Stomach (tissue), 8 donors: ENCODE measurements at regions not wholly inside any gene's neighbourhood (a gene's known extent, or its start where the extent isn't known, plus 50 kb on each side); places are given as distances from the start of the nearest gene placed in this dataset.

Experiments
- DNase-seq, 2 donors: peaks; one replicate each; pipeline versions ENCODE4 v3.0.0 to v3.0.0-alpha.2; 2013 to 2019
- H3K27ac ChIP-seq, 5 donors: fragments of 200-600 bp in 4 of 5; sonication (generic) in 4 of 5; one replicate each; pipeline ENCODE4 v1.5.1; 2013 to 2019; ENCODE audit warnings: mild to moderate bottlenecking in 1 of 5, moderate library complexity in 1 of 5
- H3K27me3 ChIP-seq, 3 donors: fragments of 200-600 bp; sonication (generic); one replicate each; pipeline ENCODE4 v1.5.1; 2017 to 2019; ENCODE audit warnings: mixed run types in 1 of 3
- H3K36me3 ChIP-seq, 4 donors: fragments of 200-600 bp; sonication (generic); 1 replicate in 3 of 4; 2 replicates in 1 of 4; pipeline ENCODE4 v1.5.1; 2016 to 2019
- H3K4me1 ChIP-seq, 4 donors: fragments of 200-600 bp; sonication (generic); one replicate each; pipeline ENCODE4 v1.5.1; 2016 to 2019
- H3K4me3 ChIP-seq, 4 donors: fragments of 200-600 bp; sonication (generic) in 3 of 4; one replicate each; pipeline ENCODE4 v1.5.1; 2016 to 2019; ENCODE audit warnings: mild to moderate bottlenecking in 1 of 4
- H3K9me3 ChIP-seq, 4 donors: fragments of 200-600 bp; sonication (generic); one replicate each; pipeline ENCODE4 v1.5.1; 2016 to 2019
- EP300 ChIP-seq: sonication (generic); formaldehyde crosslinking; IDR thresholded peaks from one replicate; pipeline ENCODE4 v1.6.1; 2017; ENCODE audit warnings: antibody characterized with exemption
- POLR2A ChIP-seq, 4 donors: fragments of 450-650 bp; IDR thresholded peaks; one replicate each; pipeline ENCODE4 v1.6.1; 2016; ENCODE audit warnings: antibody characterized with exemption in 4 of 4, control low read depth in 2 of 4, mild to moderate bottlenecking in 1 of 4, moderate library complexity in 1 of 4
- POLR2AphosphoS5 ChIP-seq, 3 donors: sonication (generic); formaldehyde crosslinking; IDR thresholded peaks; one replicate each; pipeline ENCODE4 v1.6.1; 2016; ENCODE audit warnings: antibody characterized with exemption in 3 of 3
- WGBS, 5 donors: extraction: QIAGEN DNeasy Blood & Tissue Kit in 3 of 5; methylation state at CpG; one replicate each; pipeline versions ENCODE4 v1.1.5 to v1.1.7; 2013 to 2018; 5-methylcytosine and 5-hydroxymethylcytosine counted together
- intact Hi-C: fragments of 100-400 bp; cut with DNase I; formaldehyde crosslinking; loops from one replicate; pipeline ENCODE4 v1.15.1; 2023; ENCODE audit warnings: low total_unique reads
- TF ChIP-seq, protein P1 (sequence below), 7 experiments: fragments of 450-650 bp in 4 of 7; fragments of 200-600 bp in 3 of 7; sonication (generic) in 3 of 7; IDR thresholded peaks; one replicate each; pipeline ENCODE4 v1.5.1; 2016 to 2019; ENCODE audit warnings: antibody characterized with exemption in 7 of 7, control low read depth in 2 of 7, mild to moderate bottlenecking in 1 of 7
- donor health status: healthy with polysubstance abuse.
- donor health status: Bipolar disorder and iron deficiency.
- donor health status: healthy.

DNA sequence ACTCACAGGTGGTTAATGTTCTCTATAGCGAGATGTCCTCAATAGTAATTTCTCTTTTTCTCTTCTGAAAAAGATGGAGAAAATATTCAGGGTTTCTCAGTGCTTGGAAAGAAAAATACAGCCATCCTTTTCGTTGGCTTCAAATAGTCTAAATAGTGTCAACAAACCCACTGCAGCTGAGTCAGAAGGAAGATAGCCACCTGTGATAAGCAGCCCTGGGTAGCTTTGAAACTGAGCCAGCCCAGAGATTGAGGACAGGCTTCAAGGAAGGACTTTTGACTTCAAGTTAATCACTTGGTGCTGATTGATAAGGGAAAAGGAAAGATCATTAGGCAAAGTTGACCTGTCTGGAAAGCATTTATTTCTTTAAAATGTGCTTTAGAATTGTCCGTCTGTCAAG is 78.7 kb upstream of the TYRP1 start:
- intact Hi-C loops: no loop called here
- H3K27me3 ChIP-seq: no peaks in the 10 kb centered on the region
- TF ChIP-seq, protein P1, sequence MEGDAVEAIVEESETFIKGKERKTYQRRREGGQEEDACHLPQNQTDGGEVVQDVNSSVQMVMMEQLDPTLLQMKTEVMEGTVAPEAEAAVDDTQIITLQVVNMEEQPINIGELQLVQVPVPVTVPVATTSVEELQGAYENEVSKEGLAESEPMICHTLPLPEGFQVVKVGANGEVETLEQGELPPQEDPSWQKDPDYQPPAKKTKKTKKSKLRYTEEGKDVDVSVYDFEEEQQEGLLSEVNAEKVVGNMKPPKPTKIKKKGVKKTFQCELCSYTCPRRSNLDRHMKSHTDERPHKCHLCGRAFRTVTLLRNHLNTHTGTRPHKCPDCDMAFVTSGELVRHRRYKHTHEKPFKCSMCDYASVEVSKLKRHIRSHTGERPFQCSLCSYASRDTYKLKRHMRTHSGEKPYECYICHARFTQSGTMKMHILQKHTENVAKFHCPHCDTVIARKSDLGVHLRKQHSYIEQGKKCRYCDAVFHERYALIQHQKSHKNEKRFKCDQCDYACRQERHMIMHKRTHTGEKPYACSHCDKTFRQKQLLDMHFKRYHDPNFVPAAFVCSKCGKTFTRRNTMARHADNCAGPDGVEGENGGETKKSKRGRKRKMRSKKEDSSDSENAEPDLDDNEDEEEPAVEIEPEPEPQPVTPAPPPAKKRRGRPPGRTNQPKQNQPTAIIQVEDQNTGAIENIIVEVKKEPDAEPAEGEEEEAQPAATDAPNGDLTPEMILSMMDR (IDR thresholded peaks at IDR 0.05): no peak
- TF ChIP-seq POLR2AphosphoS5 (IDR thresholded peaks at IDR 0.05) (no peak), POLR2A (IDR thresholded peaks at IDR 0.05) (no peak), EP300 (no peak)
- 49 to 61% (median 55%) methylated on average over 3 of the region's 3 CpGs for WGBS, 5 donors
- H3K4me3 ChIP-seq: no peak overlapping the region
- no peak overlapping the region for H3K27ac ChIP-seq
- DNase-seq: no peak
- no peaks in the 10 kb centered on the region for H3K9me3 ChIP-seq
- no peaks in the 10 kb centered on the region for H3K4me1 ChIP-seq
- no peaks in the 10 kb centered on the region for H3K36me3 ChIP-seq

DNA sequence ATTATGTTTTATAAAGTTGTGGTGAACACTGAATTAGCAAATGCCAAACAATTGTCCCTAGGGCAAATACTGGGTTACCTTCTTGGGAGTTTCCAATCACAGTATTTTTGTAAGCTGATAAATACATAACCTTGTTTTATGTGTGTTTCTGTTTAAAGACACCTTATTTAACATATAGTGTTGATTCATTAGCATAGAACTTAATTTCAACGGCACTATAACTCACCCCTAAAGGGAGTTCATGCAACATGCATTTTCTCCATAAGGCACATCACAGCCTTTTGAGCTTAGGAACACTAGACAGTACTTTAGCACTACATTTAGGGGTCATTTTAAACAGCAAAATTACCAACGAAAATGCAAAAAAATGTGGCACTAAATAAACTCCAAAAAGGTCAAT is 74.2 kb upstream of the TYRP1 start:
- H3K4me3 ChIP-seq: no peak overlapping the region
- TF ChIP-seq, protein P1 (IDR thresholded peaks at IDR 0.05): no peak
- TF ChIP-seq POLR2A (IDR thresholded peaks at IDR 0.05) (no peak), POLR2AphosphoS5 (IDR thresholded peaks at IDR 0.05) (no peak), EP300 (no peak)
- no peaks in the 10 kb centered on the region for H3K27me3 ChIP-seq
- WGBS, 5 donors: 41 to 46% (median 44%) methylated on average over 2 of the region's 2 CpGs
- H3K36me3 ChIP-seq: no peaks in the 10 kb centered on the region
- H3K4me1 ChIP-seq: no peaks in the 10 kb centered on the region
- intact Hi-C loops: no loop called here
- no peaks in the 10 kb centered on the region for H3K9me3 ChIP-seq
- no peak overlapping the region for H3K27ac ChIP-seq
- no peak for DNase-seq

DNA sequence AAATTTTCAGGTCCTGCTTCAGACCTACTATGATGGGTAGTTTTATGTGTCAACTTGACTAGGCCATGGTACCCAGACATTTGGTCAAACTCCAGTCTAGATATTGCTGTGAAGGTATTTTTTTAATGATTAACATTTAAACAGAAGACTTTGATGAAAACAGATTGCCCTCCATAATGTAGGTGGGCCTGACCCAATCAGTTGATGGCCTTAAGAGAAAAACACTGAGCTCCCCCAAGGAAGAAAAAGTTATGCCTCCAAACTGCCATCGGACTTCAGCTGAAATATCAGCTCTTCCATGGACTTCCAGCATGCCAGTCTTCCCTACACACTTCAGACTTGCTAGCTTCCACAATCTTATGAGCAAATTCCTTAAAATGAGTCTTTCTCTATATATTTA is 67.3 kb upstream of the TYRP1 start:
- TF ChIP-seq POLR2A (IDR thresholded peaks at IDR 0.05): no peak
- no peak for TF ChIP-seq EP300
- TF ChIP-seq, protein P1 (IDR thresholded peaks at IDR 0.05): no peak
- no peak for TF ChIP-seq POLR2AphosphoS5 (IDR thresholded peaks at IDR 0.05)
- intact Hi-C loops: no loop called here
- 76 to 94% (median 86%) methylated on average over 1 of the region's 1 CpG for WGBS, 5 donors

DNA sequence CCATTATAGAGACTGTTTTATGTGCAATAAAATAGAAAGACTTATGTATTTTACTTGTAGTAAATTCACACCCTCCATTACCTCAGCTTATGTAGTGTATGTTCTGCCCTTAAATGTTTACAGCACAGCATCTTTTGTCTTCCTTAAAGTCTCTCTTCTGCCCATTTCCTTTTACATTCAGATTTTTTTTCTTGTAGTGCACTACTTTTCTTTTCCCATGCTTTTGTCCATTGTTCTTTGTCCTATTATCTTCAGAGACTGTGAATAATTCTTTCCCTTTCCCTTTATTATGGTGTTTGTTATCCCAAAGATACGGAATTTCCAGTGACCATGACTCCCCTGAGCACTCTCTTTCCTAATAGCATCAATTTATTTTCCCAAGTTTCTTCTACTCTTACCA is 66.1 kb upstream of the TYRP1 start:
- Histone ChIP-seq H3K27me3 (no peaks in the 10 kb centered on the region), H3K4me3 (no peak overlapping the region), H3K9me3 (no peaks in the 10 kb centered on the region), H3K4me1 (no peaks in the 10 kb centered on the region), H3K36me3 (no peaks in the 10 kb centered on the region), H3K27ac (no peak overlapping the region)
- TF ChIP-seq EP300: no peak
- no peak for TF ChIP-seq POLR2AphosphoS5 (IDR thresholded peaks at IDR 0.05)
- TF ChIP-seq, protein P1 (IDR thresholded peaks at IDR 0.05): no peak
- WGBS, 5 donors: 39 to 63% (median 47%) methylated on average over 1 of the region's 1 CpG
- no peak for DNase-seq
- intact Hi-C loops: no loop called here

More for the DNA sequence above, 67.3 kb upstream of the TYRP1 start:
- Histone ChIP-seq H3K36me3 (no peaks in the 10 kb centered on the region), H3K9me3 (no peaks in the 10 kb centered on the region), H3K4me1 (no peaks in the 10 kb centered on the region), H3K4me3 (no peak overlapping the region), H3K27me3 (no peaks in the 10 kb centered on the region), H3K27ac (no peak overlapping the region)
- no peak for DNase-seq

DNA sequence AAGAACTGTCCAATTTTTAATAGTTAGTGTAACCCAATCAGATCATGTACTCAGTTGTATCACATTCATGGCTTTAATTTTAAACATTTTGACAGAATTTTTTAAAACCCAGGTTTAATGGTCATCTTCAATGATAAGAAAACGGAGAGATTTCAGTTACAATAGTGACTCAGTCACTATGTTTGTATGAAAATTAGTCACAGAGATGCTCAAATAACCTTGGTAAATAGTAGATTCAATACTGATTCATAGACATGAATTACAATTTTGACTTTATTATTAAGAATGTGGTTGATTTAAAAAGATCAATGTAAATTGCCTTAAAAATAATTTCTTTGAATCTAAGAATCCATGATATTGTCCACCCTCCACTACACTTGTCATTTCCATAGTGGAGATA is 64.6 kb upstream of the TYRP1 start:
- H3K27me3 ChIP-seq: no peaks in the 10 kb centered on the region
- no peaks in the 10 kb centered on the region for H3K9me3 ChIP-seq
- no peaks in the 10 kb centered on the region for H3K36me3 ChIP-seq
- intact Hi-C loops: no loop called here
- H3K4me3 ChIP-seq: no peak overlapping the region
- no peaks in the 10 kb centered on the region for H3K4me1 ChIP-seq
- WGBS, 5 donors: 46 to 71% (median 51%) methylated on average over 1 of the region's 1 CpG
- no peak overlapping the region for H3K27ac ChIP-seq
- TF ChIP-seq EP300 (no peak), POLR2A (IDR thresholded peaks at IDR 0.05) (no peak), POLR2AphosphoS5 (IDR thresholded peaks at IDR 0.05) (no peak)
- TF ChIP-seq, protein P1 (IDR thresholded peaks at IDR 0.05): no peak
- no peak for DNase-seq
